ENCODE measurements at regions not wholly inside any gene's neighbourhood (a gene's known extent, or its start where the extent isn't known, plus 50 kb on each side); places are given as distances from the start of the nearest gene placed in this dataset.

- Histone ChIP-seq H3K27ac (no peak overlapping the region), H3K9ac (ENCODE audit: insufficient read length) (no peak overlapping the region), H3K36me3 (ENCODE audit: insufficient read depth, low read length) (no peaks in the 10 kb centered on the region), H3K9me3 (ENCODE audit: low read depth, low read length) (peaks cover 7% of the 10 kb centered on the region; the same call in 1 of the 2 replicates), H3K4me3 (no peak overlapping the region)
- DNase-seq (ENCODE audit: low read depth, low spot score): no peak
- no peak for TF ChIP-seq EZH2 (IDR thresholded peaks at IDR 0.05)
- TF ChIP-seq POLR2AphosphoS5 (IDR thresholded peaks at IDR 0.05; ENCODE audit: borderline replicate concordance, low read depth, low read length): no peak
Measured at GRCh38 chr20:4513720-4514119, 172.5 kb upstream of the PRNP start.

GRCh38 chr20:4512891-4513550 is 173.2 kb upstream of the PRNP start:
- TF ChIP-seq EZH2 (IDR thresholded peaks at IDR 0.05) (no peak), POLR2AphosphoS5 (IDR thresholded peaks at IDR 0.05; ENCODE audit: borderline replicate concordance, low read depth, low read length) (no peak), FOXP2 (optimal IDR thresholded peaks at IDR 0.05; ENCODE audit: control extremely low read depth, extremely low read length, insufficient read depth) (no peak)
- no peak overlapping the region for H3K27ac ChIP-seq
- no peak for DNase-seq (ENCODE audit: low read depth, low spot score)
- no peaks in the 10 kb centered on the region for H3K36me3 ChIP-seq (ENCODE audit: insufficient read depth, low read length)
- peaks cover 7% of the 10 kb centered on the region; the same call in 1 of the 2 replicates for H3K9me3 ChIP-seq (ENCODE audit: low read depth, low read length)
- no peak overlapping the region for H3K4me3 ChIP-seq
- H3K9ac ChIP-seq (ENCODE audit: insufficient read length): no peak overlapping the region

- TF ChIP-seq FOXP2 (optimal IDR thresholded peaks at IDR 0.05; ENCODE audit: control extremely low read depth, extremely low read length, insufficient read depth): no peak
- TF ChIP-seq EZH2 (IDR thresholded peaks at IDR 0.05): no peak
- TF ChIP-seq POLR2AphosphoS5 (IDR thresholded peaks at IDR 0.05; ENCODE audit: borderline replicate concordance, low read depth, low read length): no peak
- Histone ChIP-seq H3K27ac (no peak overlapping the region), H3K4me3 (no peak overlapping the region), H3K9me3 (ENCODE audit: low read depth, low read length) (peaks cover 7% of the 10 kb centered on the region; the same call in 1 of the 2 replicates), H3K36me3 (ENCODE audit: insufficient read depth, low read length) (no peaks in the 10 kb centered on the region), H3K9ac (ENCODE audit: insufficient read length) (no peak overlapping the region)
- DNase-seq (ENCODE audit: low read depth, low spot score): no peak
Measured at GRCh38 chr20:4511776-4512175, 174.5 kb upstream of the PRNP start.

- H3K27ac ChIP-seq: no peak overlapping the region
- no peak overlapping the region for H3K4me3 ChIP-seq
- H3K9ac ChIP-seq (ENCODE audit: insufficient read length): no peak overlapping the region
- DNase-seq (ENCODE audit: low read depth, low spot score): no peak
- H3K9me3 ChIP-seq (ENCODE audit: low read depth, low read length): peaks cover 7% of the 10 kb centered on the region; the same call in 1 of the 2 replicates
- H3K36me3 ChIP-seq (ENCODE audit: insufficient read depth, low read length): no peaks in the 10 kb centered on the region
- TF ChIP-seq EZH2 (IDR thresholded peaks at IDR 0.05) (no peak), POLR2AphosphoS5 (IDR thresholded peaks at IDR 0.05; ENCODE audit: borderline replicate concordance, low read depth, low read length) (no peak), FOXP2 (optimal IDR thresholded peaks at IDR 0.05; ENCODE audit: control extremely low read depth, extremely low read length, insufficient read depth) (no peak)
Measured at GRCh38 chr20:4509825-4510522, 176.3 kb upstream of the PRNP start.

- no peak overlapping the region for H3K4me3 ChIP-seq
- H3K9me3 ChIP-seq (ENCODE audit: low read depth, low read length): peaks cover 7% of the 10 kb centered on the region; the same call in 1 of the 2 replicates
- no peak for DNase-seq (ENCODE audit: low read depth, low spot score)
- no peaks in the 10 kb centered on the region for H3K36me3 ChIP-seq (ENCODE audit: insufficient read depth, low read length)
- H3K27ac ChIP-seq: no peak overlapping the region
- TF ChIP-seq EZH2 (IDR thresholded peaks at IDR 0.05) (no peak), POLR2AphosphoS5 (IDR thresholded peaks at IDR 0.05; ENCODE audit: borderline replicate concordance, low read depth, low read length) (no peak), FOXP2 (optimal IDR thresholded peaks at IDR 0.05; ENCODE audit: control extremely low read depth, extremely low read length, insufficient read depth) (no peak)
- no peak overlapping the region for H3K9ac ChIP-seq (ENCODE audit: insufficient read length)
Measured at GRCh38 chr20:4508773-4509172, 177.5 kb upstream of the PRNP start.

- DNase-seq (ENCODE audit: low read depth, low spot score): no peak
- H3K27ac ChIP-seq: no peak overlapping the region
- no peak overlapping the region for H3K9ac ChIP-seq (ENCODE audit: insufficient read length)
- no peak overlapping the region for H3K4me3 ChIP-seq
- TF ChIP-seq EZH2 (IDR thresholded peaks at IDR 0.05) (no peak), FOXP2 (optimal IDR thresholded peaks at IDR 0.05; ENCODE audit: control extremely low read depth, extremely low read length, insufficient read depth) (no peak), POLR2AphosphoS5 (IDR thresholded peaks at IDR 0.05; ENCODE audit: borderline replicate concordance, low read depth, low read length) (no peak)
- H3K9me3 ChIP-seq (ENCODE audit: low read depth, low read length): peaks cover 7% of the 10 kb centered on the region; the same call in 1 of the 2 replicates
- no peaks in the 10 kb centered on the region for H3K36me3 ChIP-seq (ENCODE audit: insufficient read depth, low read length)
Measured at GRCh38 chr20:4507288-4507719, 179.0 kb upstream of the PRNP start.

- Histone ChIP-seq H3K9ac (ENCODE audit: insufficient read length) (no peak overlapping the region), H3K9me3 (ENCODE audit: low read depth, low read length) (peaks cover 5% of the 10 kb centered on the region; the same call in 1 of the 2 replicates), H3K36me3 (ENCODE audit: insufficient read depth, low read length) (no peaks in the 10 kb centered on the region), H3K27ac (no peak overlapping the region), H3K4me3 (no peak overlapping the region)
- no peak for DNase-seq (ENCODE audit: low read depth, low spot score)
- no peak for TF ChIP-seq POLR2AphosphoS5 (IDR thresholded peaks at IDR 0.05; ENCODE audit: borderline replicate concordance, low read depth, low read length)
- no peak for TF ChIP-seq EZH2 (IDR thresholded peaks at IDR 0.05)
Measured at GRCh38 chr20:4504814-4505213, 181.4 kb upstream of the PRNP start.

GRCh38 chr20:4502756-4503155 is 183.5 kb upstream of the PRNP start:
- H3K9ac ChIP-seq (ENCODE audit: insufficient read length): no peak overlapping the region
- H3K4me3 ChIP-seq: no peak overlapping the region
- no peak for TF ChIP-seq FOXP2 (optimal IDR thresholded peaks at IDR 0.05; ENCODE audit: control extremely low read depth, extremely low read length, insufficient read depth)
- no peak for TF ChIP-seq POLR2AphosphoS5 (IDR thresholded peaks at IDR 0.05; ENCODE audit: borderline replicate concordance, low read depth, low read length)
- no peak for TF ChIP-seq EZH2 (IDR thresholded peaks at IDR 0.05)
- H3K36me3 ChIP-seq (ENCODE audit: insufficient read depth, low read length): no peaks in the 10 kb centered on the region
- no peaks in the 10 kb centered on the region for H3K9me3 ChIP-seq (ENCODE audit: low read depth, low read length)
- H3K27ac ChIP-seq: no peak overlapping the region
- no peak for DNase-seq (ENCODE audit: low read depth, low spot score)
